CD4-positive, alpha-beta T cell treated with Interleukin-21 for 1 hour (primary cell): ENCODE measurements at regions not wholly inside any gene's neighbourhood (a gene's known extent, or its start where the extent isn't known, plus 50 kb on each side); places are given as distances from the start of the nearest gene placed in this dataset.

Source experiments
- DNase-seq: peaks from one replicate; pipeline ENCODE4 v3.0.0-alpha.2; 2020

GRCh38 chr6:74875193-74875592 lies 330.7 kb downstream of the COL12A1 start:
- DNase-seq: no peak

- no peak for DNase-seq
Measured at GRCh38 chr6:74872754-74873476, 332.9 kb downstream of the COL12A1 start.

GRCh38 chr6:74871757-74872156 lies 334.1 kb downstream of the COL12A1 start:
- no peak for DNase-seq

GRCh38 chr6:74870403-74870802 lies 335.4 kb downstream of the COL12A1 start:
- DNase-seq: no peak

GRCh38 chr6:74867291-74867690 lies 338.6 kb downstream of the COL12A1 start:
- DNase-seq: no peak

- no peak for DNase-seq
Measured at GRCh38 chr6:74863968-74864367, 341.9 kb downstream of the COL12A1 start.

- DNase-seq: no peak
Measured at GRCh38 chr6:74860456-74860855, 345.4 kb downstream of the COL12A1 start.

GRCh38 chr6:74857157-74857556 lies 348.7 kb downstream of the COL12A1 start:
- DNase-seq: no peak

- DNase-seq: no peak
Measured at GRCh38 chr6:74853991-74854390, 351.9 kb downstream of the COL12A1 start.

GRCh38 chr6:74851596-74851995 lies 354.3 kb downstream of the COL12A1 start:
- DNase-seq: no peak

- DNase-seq: no peak
Measured at GRCh38 chr6:74840953-74841352, 364.9 kb downstream of the COL12A1 start.

GRCh38 chr6:74834967-74835366 lies 370.9 kb downstream of the COL12A1 start:
- no peak for DNase-seq

GRCh38 chr6:74826263-74826662 lies 379.6 kb downstream of the COL12A1 start:
- no peak for DNase-seq

- DNase-seq: no peak
Measured at GRCh38 chr6:74814440-74814839, 391.4 kb downstream of the COL12A1 start.

GRCh38 chr6:74807674-74808073 lies 398.2 kb downstream of the COL12A1 start:
- no peak for DNase-seq

GRCh38 chr6:74805916-74806696 lies 399.7 kb downstream of the COL12A1 start:
- no peak for DNase-seq

GRCh38 chr6:74798302-74798701 lies 407.6 kb downstream of the COL12A1 start:
- DNase-seq: no peak

GRCh38 chr6:74785236-74785635 lies 420.6 kb downstream of the COL12A1 start:
- no peak for DNase-seq

GRCh38 chr6:74782346-74782745 lies 423.5 kb downstream of the COL12A1 start:
- DNase-seq: no peak

GRCh38 chr6:74780831-74781230 lies 425.0 kb downstream of the COL12A1 start:
- DNase-seq: no peak

- DNase-seq: no peak
Measured at GRCh38 chr6:74768738-74769137, 437.1 kb downstream of the COL12A1 start.

- no peak for DNase-seq
Measured at GRCh38 chr6:74768120-74768519, 437.7 kb downstream of the COL12A1 start.

GRCh38 chr6:74765486-74765885 lies 440.4 kb downstream of the COL12A1 start:
- DNase-seq: no peak

GRCh38 chr6:74764486-74764885 lies 441.4 kb downstream of the COL12A1 start:
- DNase-seq: no peak
